Hippocampal formation (tissue), 2 donors: ENCODE measurements at regions not wholly inside any gene's neighbourhood (a gene's known extent, or its start where the extent isn't known, plus 50 kb on each side); places are given as distances from the start of the nearest gene placed in this dataset.

Source experiments
- DNase-seq, 2 donors: peaks; one replicate each; lab custom pipeline; 2025; lab: John Stamatoyannopoulos, UW

- no peak for DNase-seq
Measured at GRCh38 chr3:68467465-68467864, 464.9 kb downstream of the TAFA4 start.

GRCh38 chr3:68458581-68458980, 473.8 kb downstream of the TAFA4 start:
- DNase-seq, result no peak

- no peak for DNase-seq
Measured at GRCh38 chr3:68448510-68449383, 483.6 kb downstream of the TAFA4 start.

- DNase-seq, result no peak
Measured at GRCh38 chr3:68447885-68448284, 484.5 kb downstream of the TAFA4 start.

GRCh38 chr3:68441054-68441453, 491.3 kb downstream of the TAFA4 start:
- DNase-seq, result no peak

GRCh38 chr3:68436619-68437401, 495.5 kb downstream of the TAFA4 start:
- no peak for DNase-seq

GRCh38 chr3:68428495-68428894, 503.9 kb downstream of the TAFA4 start:
- no peak for DNase-seq

GRCh38 chr3:68424796-68425460, 507.4 kb downstream of the TAFA4 start:
- no peak for DNase-seq

GRCh38 chr3:68408626-68409025, 523.7 kb downstream of the TAFA4 start:
- no peak for DNase-seq

GRCh38 chr3:68403741-68404140, 528.6 kb downstream of the TAFA4 start:
- DNase-seq, result no peak

GRCh38 chr3:68402235-68402918, 530.0 kb downstream of the TAFA4 start:
- DNase-seq, result no peak

GRCh38 chr3:68378631-68379030, 553.7 kb downstream of the TAFA4 start:
- DNase-seq, result no peak

GRCh38 chr3:68373727-68374126, 558.6 kb downstream of the TAFA4 start:
- DNase-seq, result peak in 1 of 2 donors; percentile 0

- DNase-seq, result no peak
Measured at GRCh38 chr3:68363796-68364195, 568.6 kb downstream of the TAFA4 start.

GRCh38 chr3:68360492-68360891, 571.9 kb downstream of the TAFA4 start:
- DNase-seq, result no peak

GRCh38 chr3:68345781-68346180, 586.6 kb downstream of the TAFA4 start:
- DNase-seq, result no peak

GRCh38 chr3:68342426-68342825, 589.9 kb downstream of the TAFA4 start:
- DNase-seq, result no peak

GRCh38 chr3:68336042-68336441, 596.3 kb downstream of the TAFA4 start:
- no peak for DNase-seq

GRCh38 chr3:68334367-68334986, 597.9 kb downstream of the TAFA4 start:
- DNase-seq, result no peak

- DNase-seq, result no peak
Measured at GRCh38 chr3:68328049-68328448, 604.3 kb downstream of the TAFA4 start.

- no peak for DNase-seq
Measured at GRCh38 chr3:68315964-68316363, 616.4 kb downstream of the TAFA4 start.
